ENCODE measurements at regions not wholly inside any gene's neighbourhood (a gene's known extent, or its start where the extent isn't known, plus 50 kb on each side); places are given as distances from the start of the nearest gene placed in this dataset.
"Not testable (repeated sequence)": the region's sequence is repeated elsewhere in the genome, so short reads cannot be mapped to it uniquely, and the experiment has no call there.

DNA sequence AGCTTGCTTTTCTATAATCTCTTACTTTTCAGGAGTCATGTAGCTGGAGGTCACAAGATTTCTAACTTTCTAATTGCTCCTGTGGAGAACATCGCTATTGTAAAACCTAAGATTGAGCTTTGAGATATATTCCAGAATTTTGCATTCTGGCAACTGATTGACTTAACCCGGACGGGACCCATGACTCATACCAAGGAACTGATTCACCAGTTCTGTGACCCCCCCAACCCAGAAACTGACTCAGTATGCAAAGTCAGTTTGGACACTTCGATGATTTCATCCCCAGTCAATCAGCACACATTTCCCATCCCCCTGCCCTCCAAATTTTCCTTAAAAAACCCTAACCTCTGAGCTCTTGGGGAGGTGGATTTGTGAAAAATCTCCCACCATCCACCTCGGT, 396.5 kb upstream of the GBE1 start (continued):
- TF ChIP-seq, protein P1, sequence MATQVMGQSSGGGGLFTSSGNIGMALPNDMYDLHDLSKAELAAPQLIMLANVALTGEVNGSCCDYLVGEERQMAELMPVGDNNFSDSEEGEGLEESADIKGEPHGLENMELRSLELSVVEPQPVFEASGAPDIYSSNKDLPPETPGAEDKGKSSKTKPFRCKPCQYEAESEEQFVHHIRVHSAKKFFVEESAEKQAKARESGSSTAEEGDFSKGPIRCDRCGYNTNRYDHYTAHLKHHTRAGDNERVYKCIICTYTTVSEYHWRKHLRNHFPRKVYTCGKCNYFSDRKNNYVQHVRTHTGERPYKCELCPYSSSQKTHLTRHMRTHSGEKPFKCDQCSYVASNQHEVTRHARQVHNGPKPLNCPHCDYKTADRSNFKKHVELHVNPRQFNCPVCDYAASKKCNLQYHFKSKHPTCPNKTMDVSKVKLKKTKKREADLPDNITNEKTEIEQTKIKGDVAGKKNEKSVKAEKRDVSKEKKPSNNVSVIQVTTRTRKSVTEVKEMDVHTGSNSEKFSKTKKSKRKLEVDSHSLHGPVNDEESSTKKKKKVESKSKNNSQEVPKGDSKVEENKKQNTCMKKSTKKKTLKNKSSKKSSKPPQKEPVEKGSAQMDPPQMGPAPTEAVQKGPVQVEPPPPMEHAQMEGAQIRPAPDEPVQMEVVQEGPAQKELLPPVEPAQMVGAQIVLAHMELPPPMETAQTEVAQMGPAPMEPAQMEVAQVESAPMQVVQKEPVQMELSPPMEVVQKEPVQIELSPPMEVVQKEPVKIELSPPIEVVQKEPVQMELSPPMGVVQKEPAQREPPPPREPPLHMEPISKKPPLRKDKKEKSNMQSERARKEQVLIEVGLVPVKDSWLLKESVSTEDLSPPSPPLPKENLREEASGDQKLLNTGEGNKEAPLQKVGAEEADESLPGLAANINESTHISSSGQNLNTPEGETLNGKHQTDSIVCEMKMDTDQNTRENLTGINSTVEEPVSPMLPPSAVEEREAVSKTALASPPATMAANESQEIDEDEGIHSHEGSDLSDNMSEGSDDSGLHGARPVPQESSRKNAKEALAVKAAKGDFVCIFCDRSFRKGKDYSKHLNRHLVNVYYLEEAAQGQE (IDR thresholded peaks at IDR 0.05; ENCODE audit: unreplicated experiment) = no peak
- TF ChIP-seq EZH2 (IDR thresholded peaks at IDR 0.05; ENCODE audit: low read depth, unreplicated experiment) (no peak), STAT1 (IDR thresholded peaks at IDR 0.05; ENCODE audit: unreplicated experiment) (no peak), POLR2AphosphoS5 (IDR thresholded peaks at IDR 0.05; ENCODE audit: low read depth) (no peak)

DNA sequence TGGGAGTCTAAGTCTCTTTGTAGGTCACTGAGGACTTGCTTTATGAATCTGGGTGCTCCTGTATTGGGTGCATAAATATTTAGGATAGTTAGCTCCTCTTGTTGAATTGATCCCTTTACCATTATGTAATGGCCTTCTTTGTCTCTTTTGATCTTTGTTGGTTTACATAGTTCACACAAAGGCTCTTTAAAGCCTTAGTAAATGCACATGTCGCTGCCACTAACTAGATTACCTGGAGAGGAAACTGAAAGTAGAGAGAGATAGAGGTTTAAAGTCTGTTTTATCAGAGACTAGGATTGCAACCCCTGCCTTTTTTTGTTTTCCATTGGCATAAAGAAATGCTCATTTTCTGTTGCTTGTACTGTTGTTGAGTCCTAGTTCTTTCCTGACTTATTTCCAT, 392.4 kb upstream of the GBE1 start:
- not testable (repeated sequence) for H3K9me3 Mint-ChIP-seq

DNA sequence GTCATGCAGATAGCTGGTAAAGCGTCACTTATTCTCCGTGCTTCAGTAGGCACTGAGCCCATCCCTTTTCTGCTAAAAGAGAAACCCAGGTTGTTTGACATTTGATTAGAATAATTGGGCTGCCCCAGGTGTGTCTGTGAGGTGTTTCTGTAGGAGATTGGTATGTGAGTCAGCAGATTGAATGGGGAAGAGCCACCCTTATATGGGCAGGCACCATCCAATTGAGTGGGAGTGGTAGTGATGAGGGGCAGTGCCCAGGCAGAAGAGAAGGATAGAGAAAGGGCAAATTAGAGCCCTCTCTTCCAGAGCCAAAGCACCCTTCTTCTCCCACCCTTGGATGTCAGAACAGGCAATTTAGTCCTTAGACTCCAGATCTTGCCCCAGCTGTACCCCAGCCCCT, 384.3 kb upstream of the GBE1 start:
- peak; percentile 57 for ATAC-seq
- H3K4me3 Mint-ChIP-seq = no peak overlapping the region
- TF ChIP-seq EZH2 (IDR thresholded peaks at IDR 0.05; ENCODE audit: low read depth, unreplicated experiment) (no peak), ZNF114 (CRISPR knock-in tag; IDR thresholded peaks at IDR 0.05) (no peak), ZNF331 (CRISPR knock-in tag; IDR thresholded peaks at IDR 0.05; ENCODE audit: low read depth) (no peak), NANOG (IDR thresholded peaks at IDR 0.05; ENCODE audit: borderline replicate concordance) (no peak), EZH2phosphoT487 (IDR thresholded peaks at IDR 0.05; ENCODE audit: unreplicated experiment) (no peak), STAT1 (IDR thresholded peaks at IDR 0.05; ENCODE audit: unreplicated experiment) (no peak), CREB1 (CRISPR knock-in tag; IDR thresholded peaks at IDR 0.05; ENCODE audit: low read depth) (no peak), JUNB (IDR thresholded peaks at IDR 0.05; ENCODE audit: unreplicated experiment) (no peak), POLR2AphosphoS5 (IDR thresholded peaks at IDR 0.05; ENCODE audit: low read depth) (no peak)
- TF ChIP-seq, protein P2, sequence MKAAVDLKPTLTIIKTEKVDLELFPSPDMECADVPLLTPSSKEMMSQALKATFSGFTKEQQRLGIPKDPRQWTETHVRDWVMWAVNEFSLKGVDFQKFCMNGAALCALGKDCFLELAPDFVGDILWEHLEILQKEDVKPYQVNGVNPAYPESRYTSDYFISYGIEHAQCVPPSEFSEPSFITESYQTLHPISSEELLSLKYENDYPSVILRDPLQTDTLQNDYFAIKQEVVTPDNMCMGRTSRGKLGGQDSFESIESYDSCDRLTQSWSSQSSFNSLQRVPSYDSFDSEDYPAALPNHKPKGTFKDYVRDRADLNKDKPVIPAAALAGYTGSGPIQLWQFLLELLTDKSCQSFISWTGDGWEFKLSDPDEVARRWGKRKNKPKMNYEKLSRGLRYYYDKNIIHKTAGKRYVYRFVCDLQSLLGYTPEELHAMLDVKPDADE (IDR thresholded peaks at IDR 0.05) = no peak
- TF ChIP-seq, protein P3, sequence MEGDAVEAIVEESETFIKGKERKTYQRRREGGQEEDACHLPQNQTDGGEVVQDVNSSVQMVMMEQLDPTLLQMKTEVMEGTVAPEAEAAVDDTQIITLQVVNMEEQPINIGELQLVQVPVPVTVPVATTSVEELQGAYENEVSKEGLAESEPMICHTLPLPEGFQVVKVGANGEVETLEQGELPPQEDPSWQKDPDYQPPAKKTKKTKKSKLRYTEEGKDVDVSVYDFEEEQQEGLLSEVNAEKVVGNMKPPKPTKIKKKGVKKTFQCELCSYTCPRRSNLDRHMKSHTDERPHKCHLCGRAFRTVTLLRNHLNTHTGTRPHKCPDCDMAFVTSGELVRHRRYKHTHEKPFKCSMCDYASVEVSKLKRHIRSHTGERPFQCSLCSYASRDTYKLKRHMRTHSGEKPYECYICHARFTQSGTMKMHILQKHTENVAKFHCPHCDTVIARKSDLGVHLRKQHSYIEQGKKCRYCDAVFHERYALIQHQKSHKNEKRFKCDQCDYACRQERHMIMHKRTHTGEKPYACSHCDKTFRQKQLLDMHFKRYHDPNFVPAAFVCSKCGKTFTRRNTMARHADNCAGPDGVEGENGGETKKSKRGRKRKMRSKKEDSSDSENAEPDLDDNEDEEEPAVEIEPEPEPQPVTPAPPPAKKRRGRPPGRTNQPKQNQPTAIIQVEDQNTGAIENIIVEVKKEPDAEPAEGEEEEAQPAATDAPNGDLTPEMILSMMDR (conservative IDR thresholded peaks at IDR 0.05; ENCODE audit: low read depth in 2 of 2) = no peak

More for the DNA sequence above, 392.4 kb upstream of the GBE1 start:
- not testable (repeated sequence) for H3K4me1 Mint-ChIP-seq; H3K27ac ChIP-seq (ENCODE audit: low read depth); H3K4me2 ChIP-seq; H3F3A ChIP-seq (replicated peaks; ENCODE audit: low read depth); H3K4me3 ChIP-seq; H2AFZ ChIP-seq; H3K27me3 Mint-ChIP-seq (ENCODE audit: insufficient read depth, low read depth, poor library complexity); H3K9me2 ChIP-seq (ENCODE audit: insufficient read depth); H3K36me3 Mint-ChIP-seq (ENCODE audit: low read depth); DNase-seq (ENCODE audit: low spot score); H4K20me1 ChIP-seq (replicated peaks; ENCODE audit: insufficient read depth); H3K27me3 ChIP-seq (ENCODE audit: insufficient read depth); H3K4me1 ChIP-seq (ENCODE audit: insufficient read depth); H3K27ac Mint-ChIP-seq; H3K79me2 ChIP-seq (replicated peaks; ENCODE audit: insufficient read depth); H3K36me3 ChIP-seq (ENCODE audit: insufficient read depth); ATAC-seq; H3K4me3 Mint-ChIP-seq

More for the DNA sequence above, 384.3 kb upstream of the GBE1 start:
- H3K4me3 ChIP-seq = no peak overlapping the region
- Mint-ChIP-seq H3K27me3 (ENCODE audit: insufficient read depth, low read depth, poor library complexity) (no peaks in the 10 kb centered on the region), H3K9me3 (no peaks in the 10 kb centered on the region), H3K4me1 (peaks cover 2% of the 10 kb centered on the region; the same call in 1 of the 3 replicates), H3K27ac (no peak overlapping the region), H3K36me3 (ENCODE audit: low read depth) (no peaks in the 10 kb centered on the region)
- H3K9me2 ChIP-seq (ENCODE audit: insufficient read depth) = no peaks in the 10 kb centered on the region
- no peaks in the 10 kb centered on the region for H3K27me3 ChIP-seq (ENCODE audit: insufficient read depth)
- no peaks in the 10 kb centered on the region for H3K79me2 ChIP-seq (replicated peaks; ENCODE audit: insufficient read depth)
- H3K36me3 ChIP-seq (ENCODE audit: insufficient read depth) = no peaks in the 10 kb centered on the region
- no peaks in the 10 kb centered on the region for H3F3A ChIP-seq (replicated peaks; ENCODE audit: low read depth)
- DNase-seq (ENCODE audit: low spot score) = no peak
- no peaks in the 10 kb centered on the region for H4K20me1 ChIP-seq (replicated peaks; ENCODE audit: insufficient read depth)
- H3K4me1 ChIP-seq (ENCODE audit: insufficient read depth) = peaks cover 5% of the 10 kb centered on the region; the same call in 1 of the 2 replicates
- no peak overlapping the region for H2AFZ ChIP-seq
- no peak overlapping the region for H3K4me2 ChIP-seq
- H3K27ac ChIP-seq (ENCODE audit: low read depth) = no peak overlapping the region
